SKM-1 treated with dmso at 0.1 percent for 144 hours (cell line): ENCODE measurements at regions not wholly inside any gene's neighbourhood (a gene's known extent, or its start where the extent isn't known, plus 50 kb on each side); places are given as distances from the start of the nearest gene placed in this dataset.

Experiments used
- DNase-seq: peaks from one replicate; lab custom pipeline; 2025; ENCODE audit not compliant: unreplicated experiment; lab: John Stamatoyannopoulos, UW

DNA sequence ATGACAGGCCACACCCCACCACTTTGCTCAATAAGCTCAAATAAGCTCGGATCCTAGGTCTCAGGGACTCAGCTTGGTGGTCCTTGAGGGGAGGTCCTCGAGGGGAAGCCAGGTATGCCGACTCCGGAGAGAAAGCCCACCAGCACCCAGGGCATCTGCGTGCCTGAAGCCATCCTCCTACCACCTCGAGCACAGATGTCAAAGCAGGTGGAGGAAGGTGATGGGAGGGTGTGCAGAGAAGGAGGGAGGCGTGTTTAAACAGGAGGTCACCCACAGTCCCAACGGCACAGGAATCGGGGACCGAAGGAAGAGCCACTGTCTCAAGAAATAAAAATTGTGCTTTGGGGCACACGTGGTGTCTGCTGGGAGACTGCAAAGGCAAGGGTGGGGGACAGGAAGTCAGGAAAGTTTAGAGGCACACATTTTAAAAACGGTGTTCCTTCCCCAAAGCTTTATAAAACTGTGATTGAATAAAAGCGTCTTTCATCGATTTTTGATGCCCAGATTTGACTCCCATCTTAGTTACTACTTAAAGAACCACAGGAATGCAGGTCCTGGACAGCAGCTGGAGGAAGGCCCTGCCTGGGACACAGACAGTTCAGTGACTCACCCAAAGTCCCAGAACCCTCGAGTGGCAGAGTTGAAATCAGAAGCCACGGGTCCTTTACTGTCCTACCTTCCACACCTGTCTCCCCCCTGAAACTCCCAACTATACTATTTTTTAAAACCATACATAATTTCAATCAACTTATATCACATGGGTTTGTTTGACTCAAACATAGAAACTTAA is 221.0 kb upstream of the PDE10A start:
- DNase-seq: no peak

DNA sequence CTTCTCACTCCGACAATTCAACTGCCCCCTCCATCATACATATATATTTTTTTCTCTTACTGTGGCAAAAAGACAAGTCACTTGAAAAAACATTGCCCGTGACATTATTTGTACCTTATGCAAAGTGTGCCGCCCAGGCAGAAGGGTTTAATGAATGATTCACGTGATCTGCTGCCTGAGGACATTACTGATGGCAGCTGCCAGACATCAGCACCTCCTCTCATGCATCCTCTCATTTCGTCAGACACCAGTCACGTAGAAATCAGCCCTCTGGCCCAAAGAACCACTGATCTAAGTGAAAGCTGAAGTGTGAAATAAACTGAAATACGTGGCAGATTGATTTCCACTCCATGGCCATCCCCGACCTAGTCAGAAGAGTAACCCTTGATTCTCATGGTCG is 218.8 kb upstream of the PDE10A start:
- no peak for DNase-seq

DNA sequence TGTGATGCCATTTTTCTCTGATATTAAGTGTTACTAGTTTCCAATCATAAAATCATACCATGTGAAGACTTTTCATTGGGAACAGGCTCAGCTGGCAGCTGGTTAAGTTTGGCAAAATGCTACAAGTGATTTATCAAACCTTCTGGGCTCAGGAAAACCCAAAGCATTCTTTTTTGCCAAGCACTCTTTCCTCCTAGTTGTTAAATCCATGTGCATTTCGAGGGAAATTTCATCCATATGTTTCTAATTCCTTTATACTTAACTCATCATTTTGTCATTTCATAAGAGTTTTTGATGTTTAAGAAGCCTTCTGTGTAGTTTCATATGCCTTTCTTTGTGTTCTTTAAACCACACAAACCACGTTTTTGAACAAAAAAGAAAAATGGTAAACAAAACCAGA is 217.6 kb upstream of the PDE10A start:
- DNase-seq: no peak

DNA sequence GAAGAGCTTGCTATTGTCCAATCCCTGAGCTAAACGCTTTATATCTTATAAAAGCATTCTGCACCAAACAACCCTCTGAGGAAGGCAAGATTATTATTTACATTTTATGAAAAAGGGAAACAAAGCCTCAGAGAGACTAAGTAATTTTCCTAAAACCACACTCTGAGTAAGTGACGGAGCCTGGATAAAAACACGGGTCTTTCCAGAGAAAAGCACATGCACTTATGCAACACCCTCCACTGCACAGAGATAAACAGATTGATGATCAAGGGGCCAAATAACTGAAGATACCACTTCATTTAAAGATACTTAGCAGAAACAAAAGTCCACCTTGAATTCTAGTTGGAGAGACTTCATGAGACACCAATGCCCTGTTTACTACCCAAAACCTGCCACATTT is 214.7 kb upstream of the PDE10A start:
- DNase-seq: no peak

DNA sequence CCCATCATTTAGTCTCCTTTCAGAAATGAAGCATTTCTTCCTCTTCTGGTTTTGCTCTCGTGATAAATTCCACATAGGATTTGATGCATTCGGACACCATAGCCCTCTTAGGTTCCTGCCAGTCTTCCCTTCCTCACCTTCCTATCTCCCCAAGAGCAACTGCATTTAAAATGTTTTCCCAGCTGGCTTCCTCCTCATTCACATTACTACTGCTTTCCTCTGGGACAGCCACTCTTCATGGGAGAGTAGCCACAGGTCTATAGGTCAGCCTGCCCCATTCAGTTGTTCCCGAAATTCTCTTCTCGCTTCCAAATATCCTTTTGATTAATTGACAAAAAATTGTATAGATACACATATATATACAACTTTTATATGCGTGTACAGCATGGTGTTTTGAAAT is 214.2 kb upstream of the PDE10A start:
- DNase-seq: no peak

DNA sequence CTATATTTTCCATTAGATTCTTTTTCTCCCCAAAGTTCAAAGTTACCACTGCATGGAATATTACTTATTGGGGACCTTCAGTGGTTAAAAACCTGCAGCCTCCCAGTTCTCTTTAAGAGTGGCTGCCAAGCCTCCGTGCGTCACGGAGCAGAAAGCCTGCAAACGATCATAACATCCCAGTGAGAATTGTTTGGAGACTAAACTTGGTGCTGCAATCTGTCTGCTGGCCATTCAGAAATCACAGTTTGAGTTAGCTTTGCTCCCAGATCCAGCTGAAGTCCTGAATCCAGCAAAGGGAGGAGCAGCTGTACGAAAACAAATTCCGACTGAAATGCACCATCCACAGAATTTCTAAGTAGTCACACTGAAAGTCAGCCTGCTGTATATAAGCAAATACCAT is 213.5 kb upstream of the PDE10A start:
- DNase-seq: no peak

DNA sequence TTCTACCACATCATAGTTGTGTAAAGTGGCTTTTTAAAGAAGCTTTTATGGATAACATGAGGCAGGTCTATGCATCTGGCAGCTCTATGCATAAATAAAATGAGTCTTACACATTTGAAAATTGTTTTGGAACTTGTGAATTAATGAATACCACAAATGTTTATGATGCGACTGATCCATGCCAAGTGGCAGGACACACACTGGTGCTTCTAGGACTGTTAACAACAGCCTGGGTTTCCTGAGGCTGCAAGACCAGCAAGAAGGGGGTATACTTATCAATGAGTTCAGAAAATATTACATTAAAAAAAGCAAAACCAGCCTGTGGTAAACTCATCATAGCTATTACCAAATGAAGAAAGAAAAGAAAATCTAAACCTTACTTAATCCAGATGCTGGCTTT is 212.9 kb upstream of the PDE10A start:
- DNase-seq: no peak

DNA sequence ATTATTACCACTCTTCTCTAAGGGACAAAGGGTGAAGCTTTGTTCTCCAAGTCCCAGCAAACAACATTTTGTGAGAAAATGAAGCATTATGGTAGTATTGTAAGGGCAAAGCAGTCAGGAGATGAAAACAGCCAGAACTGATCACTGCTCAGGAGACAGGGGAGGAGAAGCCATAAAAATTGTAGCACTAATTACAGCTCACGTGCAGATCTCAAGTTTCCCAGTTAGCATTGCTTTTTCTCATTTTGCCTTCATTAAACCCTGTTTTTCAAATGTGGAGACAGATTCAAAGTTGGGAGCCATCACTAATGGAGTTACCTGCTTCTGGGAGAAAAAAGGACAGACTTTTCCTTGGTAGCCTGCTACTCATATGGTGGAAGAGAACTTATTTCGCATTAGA is 210.9 kb upstream of the PDE10A start:
- no peak for DNase-seq

DNA sequence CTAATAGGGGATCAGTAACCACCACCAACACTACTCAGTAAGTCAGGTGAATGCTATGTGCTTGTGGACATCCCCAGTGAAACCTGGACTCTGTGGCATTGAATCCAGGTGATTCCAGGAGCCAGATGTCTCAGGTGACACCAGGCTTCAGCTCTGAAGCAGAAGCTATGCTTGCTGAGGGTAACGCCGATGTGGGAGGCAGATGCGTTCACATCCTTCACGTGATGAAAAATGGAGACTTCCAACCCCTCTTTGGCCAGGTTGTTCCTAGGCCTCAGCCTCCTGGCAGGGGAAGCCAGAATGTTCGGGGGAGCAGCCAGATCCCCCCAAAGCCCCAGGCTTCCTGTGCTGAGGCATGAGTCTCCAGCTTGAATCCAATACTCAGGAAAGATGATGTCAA is 209.8 kb upstream of the PDE10A start:
- DNase-seq: no peak

DNA sequence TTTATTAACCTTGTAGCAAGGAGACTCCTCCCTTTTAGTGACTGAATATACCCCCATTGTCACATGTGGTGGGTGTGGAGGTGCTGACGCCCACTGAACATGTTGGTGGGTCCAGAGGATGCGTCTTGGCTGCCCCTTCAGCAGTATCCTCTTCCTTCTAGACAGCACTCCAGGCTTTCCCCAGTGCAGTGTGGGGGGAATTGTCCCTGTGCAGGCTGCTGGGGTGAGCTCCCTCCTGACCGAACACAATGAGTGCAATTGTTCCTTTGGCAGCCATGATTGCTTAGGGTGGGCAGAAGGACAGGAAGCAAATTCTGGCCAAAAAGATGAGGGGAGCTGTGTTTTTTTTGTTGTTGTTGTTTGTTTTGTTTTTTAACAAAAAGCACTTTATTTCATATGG is 209.3 kb upstream of the PDE10A start:
- no peak for DNase-seq

DNA sequence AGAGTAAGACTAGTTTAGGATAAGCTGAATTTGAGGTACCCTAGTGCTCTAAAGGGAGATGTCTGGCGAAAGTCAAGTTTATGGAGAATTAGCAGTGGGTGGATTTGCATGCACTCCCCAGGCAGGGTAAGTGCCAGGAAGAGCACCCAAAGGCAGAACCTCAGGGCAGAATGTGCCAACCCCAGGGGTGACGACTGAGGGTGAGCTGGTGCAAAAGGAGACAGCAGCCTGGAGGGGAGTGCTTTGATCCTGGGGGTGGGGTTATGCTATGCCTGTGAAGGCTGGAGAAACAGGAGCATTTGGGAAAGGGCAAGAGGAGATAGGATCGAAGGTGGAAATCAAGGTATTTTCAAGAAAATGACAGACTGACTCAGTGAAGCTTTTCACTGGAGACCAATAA is 208.5 kb upstream of the PDE10A start:
- DNase-seq: no peak

DNA sequence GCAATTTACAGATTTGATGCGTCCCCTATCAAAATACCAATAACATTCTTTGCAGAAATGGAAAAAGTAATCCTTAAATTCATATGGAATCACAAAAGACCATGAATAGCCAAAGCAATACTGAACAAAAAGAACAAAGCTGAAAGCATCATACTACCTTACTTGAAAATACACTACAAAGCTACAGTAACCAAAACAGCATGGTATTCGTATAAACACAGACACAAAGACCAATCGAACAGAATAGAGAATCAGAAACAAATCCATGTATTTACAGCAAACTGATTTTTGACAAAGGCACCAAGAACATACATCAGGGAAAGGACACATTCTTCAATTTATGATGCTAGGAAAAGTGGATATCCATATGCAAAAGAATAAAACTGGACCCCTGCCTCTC is 206.5 kb upstream of the PDE10A start:
- no peak for DNase-seq

DNA sequence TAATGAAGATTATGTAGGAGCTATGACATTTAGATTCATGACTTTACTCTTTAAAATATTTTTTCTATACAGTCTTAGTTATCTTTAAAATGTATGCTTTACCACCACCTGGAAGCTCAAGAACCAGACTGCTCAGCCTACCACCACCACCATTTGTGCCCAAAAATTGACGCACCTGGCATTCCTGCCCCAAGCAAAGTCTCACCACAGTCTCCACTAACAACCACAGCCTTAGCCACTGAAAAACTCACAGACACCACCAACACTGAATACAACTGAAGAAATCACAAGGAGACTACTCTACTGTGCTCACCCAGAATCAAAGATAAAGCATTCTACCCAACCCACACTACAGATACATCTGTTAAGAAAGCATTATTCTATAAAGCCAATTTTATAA is 201.9 kb upstream of the PDE10A start:
- DNase-seq: no peak

DNA sequence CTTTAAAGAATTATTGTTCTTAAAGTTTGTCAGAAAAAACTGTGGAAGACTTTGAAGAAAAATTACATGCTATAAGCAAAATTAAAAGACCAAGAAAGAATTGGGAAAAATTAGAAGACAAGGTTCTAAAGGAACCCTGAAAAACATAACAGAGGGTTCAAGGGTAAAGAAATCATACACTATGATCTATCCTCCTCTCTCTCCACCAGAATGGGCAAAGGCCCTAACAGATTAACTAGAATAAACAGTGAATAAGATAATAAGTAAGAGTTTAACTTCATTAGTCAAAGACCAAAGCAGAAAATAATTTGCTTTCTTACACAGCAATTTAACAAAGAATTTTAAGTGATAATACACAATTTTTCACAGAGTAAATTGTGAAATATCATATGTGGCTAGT is 201.2 kb upstream of the PDE10A start:
- no peak for DNase-seq

DNA sequence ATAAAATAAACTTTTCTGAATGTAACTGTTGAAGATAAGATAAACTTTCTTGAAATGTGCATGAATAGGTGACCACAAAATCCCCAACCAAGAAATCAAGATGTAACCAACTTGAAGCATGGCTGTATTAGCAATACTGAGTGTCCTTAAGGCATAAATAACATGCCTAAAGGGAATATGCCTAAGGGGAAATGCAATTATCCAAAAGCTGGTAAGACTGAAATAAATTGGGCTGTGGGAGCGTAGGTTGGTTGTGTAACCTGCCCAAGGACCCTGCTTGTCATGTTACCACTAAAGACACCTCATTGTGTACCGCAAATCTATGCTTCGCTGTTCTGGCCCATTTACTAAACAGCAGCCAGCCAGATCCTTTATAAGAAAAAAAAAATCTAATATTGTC is 200.8 kb upstream of the PDE10A start:
- no peak for DNase-seq

DNA sequence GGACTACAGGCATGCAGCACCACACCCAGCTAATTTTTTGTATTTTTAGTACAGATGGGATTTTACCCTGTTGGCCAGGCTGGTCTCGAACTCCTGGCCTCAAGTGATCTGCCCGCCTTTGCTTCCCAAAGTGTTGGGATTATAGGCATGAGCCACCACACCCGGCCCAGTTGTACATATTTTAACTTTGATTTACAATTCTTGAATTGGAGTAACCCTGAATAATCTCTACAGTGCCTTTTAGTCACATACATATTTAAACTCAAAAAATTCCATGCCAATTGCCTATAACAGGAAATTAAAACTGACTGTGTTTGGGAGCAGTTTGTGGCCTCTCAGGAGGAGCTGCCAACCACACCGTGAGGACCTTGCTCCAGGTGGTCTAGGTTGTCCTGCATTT is 199.8 kb upstream of the PDE10A start:
- no peak for DNase-seq

DNA sequence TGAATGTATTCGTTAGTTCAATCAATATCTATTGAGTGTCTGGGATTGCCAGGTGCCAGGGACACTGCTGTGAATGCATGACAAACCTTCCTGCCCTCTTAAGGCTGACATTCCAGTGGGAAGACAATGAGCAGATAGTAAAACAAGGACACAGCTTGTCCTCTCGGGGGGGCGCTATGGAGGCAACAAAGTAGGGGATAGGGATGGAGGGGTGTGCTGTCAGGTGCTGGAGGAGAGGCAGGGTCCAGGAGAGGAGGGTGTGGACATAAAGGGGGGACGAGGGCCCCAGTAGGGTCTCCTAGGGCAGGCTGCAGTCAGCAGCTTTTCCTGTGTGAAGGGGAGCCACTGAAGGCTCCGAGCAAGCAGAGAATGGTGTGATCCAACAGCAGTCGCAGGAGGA is 198.2 kb upstream of the PDE10A start:
- DNase-seq: no peak

DNA sequence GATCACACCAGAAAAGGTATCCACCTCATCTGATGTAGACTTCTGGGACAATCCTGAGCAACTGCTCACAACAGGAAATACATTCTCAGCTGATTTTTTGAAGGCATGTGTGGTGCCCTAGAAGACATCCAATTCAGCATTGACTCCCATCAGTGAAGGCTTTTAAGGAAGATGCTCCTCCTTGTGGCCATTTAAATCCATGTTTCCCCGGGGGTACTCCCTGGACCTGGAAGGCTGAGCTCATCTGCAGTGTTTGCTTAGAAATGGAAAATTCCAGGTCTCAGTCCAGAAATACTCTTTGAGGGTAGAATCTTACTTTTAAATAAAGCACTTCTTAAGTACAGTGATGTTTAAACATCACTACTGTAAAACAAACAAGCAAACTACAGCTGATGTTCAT is 195.5 kb upstream of the PDE10A start:
- DNase-seq: no peak

DNA sequence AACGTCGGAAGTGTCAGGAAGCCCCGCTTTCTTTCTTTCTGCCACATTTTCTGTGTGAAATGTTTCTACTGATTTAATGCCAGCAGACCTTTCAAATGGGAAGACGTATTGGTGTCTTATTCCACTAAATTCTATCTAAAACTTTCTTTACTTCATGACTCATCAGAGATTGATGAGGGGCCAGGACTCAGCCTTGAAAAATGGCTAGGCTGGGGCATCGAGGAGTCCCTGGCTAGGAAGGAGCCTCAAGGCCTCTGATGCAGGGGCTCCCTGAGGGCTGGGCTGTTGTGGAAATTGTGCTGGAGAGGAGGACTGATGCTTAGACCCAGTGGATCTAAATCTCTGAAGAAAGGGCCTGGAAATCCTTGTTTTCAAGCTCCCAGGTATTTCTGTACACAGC is 192.8 kb upstream of the PDE10A start:
- DNase-seq: no peak

DNA sequence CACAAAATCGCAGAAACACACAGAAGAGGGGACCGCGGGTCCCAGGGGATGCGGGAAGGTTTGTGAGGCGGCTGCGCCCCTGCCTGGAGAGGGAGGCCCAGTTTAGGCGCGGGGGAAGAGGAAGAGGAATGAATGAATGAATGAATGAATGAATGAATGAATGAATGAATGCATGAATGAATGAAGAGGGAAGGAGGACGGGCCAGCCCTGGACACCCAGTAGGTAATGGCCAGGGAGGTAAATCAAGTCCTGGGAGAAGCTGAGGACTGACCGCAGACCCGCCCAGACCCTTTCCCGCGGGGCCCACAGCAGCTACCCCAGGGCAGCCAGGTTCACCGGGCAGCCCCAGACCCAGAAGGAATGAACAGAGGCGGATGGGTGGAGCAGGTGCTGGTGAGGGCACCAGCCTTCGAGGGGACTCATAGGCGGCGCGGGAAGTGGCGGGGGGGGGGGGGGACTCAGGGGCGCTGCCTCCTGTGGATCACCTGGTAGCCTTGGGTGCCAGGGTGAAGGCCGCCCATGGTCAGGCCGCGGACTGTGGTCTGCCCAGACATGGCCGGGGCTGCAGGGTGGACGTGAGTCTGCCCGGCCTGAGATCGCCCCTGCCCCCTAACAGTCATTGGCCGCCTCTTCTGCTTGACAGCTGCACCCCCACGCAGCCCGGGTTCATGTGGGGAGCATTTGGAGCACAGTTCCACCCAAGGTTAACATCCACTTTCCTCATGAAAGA is 192.0 kb upstream of the PDE10A start:
- no peak for DNase-seq

DNA sequence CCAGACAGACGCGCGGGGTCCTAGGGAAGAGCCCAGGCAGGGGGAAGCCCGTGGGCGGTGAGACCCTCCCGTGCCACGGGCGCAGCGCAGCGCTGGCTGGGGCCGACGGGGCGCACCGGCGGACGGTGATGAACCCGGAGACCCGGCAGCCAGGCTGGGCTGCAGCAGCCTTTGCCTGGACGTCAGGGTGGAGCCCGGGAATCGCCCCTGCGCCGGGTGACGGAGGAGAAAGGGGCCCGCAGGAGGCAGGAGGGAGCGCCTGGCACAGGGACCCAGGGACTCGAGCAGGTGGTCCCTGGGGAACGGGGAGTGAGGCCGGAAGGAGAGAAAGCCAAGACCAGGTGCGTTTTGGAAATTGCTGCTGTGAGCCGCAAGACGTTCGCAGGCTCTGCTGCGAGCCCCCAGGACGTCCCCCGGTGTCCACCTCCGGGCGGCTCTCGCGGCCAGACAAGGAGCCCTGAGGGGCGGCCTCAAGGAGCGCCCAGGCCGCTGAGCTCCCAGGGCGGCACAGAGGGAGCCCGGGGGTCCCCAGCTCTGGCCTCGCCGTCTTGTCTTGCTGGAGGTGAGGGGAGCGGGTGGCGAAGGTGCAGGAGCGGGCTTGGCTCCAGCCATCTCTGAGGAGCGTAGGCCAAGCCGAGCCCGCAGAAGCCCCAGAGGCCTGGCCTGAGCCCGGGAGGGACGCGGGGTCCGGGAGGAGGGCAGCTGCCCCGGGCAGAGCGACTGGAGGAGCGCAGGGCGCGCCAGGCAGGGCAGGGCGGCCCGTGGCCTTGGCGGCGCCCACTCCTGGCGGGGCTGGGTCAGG is 191.2 kb upstream of the PDE10A start:
- no peak for DNase-seq

DNA sequence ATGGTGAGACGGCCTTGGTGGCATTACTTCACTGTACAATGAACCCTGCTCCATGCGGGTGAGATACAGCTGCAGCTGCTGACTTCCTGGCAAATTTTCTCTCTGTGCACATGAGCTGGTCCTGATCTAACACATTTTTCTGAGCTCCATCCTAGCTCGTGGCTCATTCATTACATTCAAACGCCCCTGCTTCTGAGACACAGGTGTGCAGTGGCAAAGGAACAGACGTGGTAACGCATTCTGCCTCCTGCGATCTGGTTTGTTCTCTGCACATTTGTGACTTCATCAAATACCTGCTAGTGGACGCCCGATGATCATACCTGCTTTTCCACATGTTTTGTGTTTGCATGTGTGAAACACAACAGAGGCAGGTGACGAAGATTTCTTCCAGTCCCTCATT is 189.6 kb upstream of the PDE10A start:
- no peak for DNase-seq
